Left colon (tissue), 2 donors: ENCODE measurements at regions not wholly inside any gene's neighbourhood (a gene's known extent, or its start where the extent isn't known, plus 50 kb on each side); places are given as distances from the start of the nearest gene placed in this dataset.
"Not testable (repeated sequence)": the region's sequence is repeated elsewhere in the genome, so short reads cannot be mapped to it uniquely, and the experiment has no call there.

Experiments
- ATAC-seq: fragments of 200-7000 bp; cut with Tn5 transposase; one replicate; pipeline ENCODE4 v1.9.1; 2020; ENCODE audit warnings: mild to moderate bottlenecking, moderate library complexity
- DNase-seq, 2 donors: peaks; one replicate each; pipeline ENCODE4 v3.0.0-alpha.2; 2020
- intact Hi-C, 2 donors: fragments of 100-400 bp; cut with DNase I in 1 of 2; cut with micrococcal nuclease in 1 of 2; formaldehyde crosslinking; loops; one replicate each; pipeline versions ENCODE4 v1.11.2 to v1.14.0; 2022; cut with DNase I, micrococcal nuclease
- donor health status: DM: no; HTN: no; CAD: no.
- donor health status: DM: yes; HTN: yes; CAD: no.

DNA sequence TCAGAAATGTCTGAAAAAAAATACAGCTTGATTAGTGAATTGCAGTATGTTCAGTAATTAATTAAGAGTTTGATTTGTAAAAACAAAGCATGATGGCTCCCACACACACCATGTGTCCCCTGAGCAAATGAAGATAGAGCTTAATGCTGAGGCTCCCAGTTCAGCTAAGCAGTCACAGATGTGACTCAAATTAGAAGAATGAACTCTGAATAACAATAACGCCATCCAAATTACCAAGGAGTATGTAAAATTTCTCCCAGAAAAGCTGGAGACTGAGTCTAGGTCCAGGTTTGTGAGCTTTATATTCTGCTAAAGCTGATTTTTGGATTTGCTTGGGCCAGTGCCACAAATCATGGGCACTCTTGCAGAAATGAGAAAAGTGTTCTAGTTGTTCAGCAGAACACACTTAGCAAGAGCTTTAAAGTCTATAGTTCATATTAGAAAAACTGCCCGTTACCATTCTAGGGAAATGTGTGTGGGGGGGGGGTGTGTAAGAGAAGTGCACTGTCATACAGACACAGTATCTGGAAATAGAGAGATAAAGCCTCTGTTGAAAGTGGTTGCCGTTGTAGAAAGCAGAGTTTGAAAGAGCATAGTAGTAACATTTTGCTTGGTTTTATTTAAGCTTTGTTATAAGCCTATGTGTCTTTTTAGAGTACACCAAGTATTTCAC, 253.1 kb downstream of the BCAT1 start:
- no peak for DNase-seq
- intact Hi-C loops, result no loop called here
- ATAC-seq, result no peak

DNA sequence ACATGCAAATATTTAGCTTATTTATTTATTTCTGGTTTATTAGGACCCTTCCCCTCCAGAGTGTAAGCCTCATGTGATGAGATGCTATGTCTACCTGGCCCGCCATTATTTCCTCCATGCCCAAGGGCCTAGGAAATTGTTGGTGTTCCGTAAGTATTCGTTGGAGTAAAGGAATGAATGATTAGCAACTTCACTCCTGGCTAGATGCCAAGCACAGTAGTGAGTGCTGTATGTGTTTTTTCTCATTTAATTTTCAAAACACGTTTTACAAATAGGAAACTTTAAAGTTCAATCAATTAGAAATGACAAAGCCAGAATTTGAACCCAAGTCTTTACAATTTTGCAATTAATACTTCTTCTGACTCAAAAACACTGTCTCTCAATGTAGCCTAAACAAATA, 253.8 kb downstream of the BCAT1 start:
- intact Hi-C loops, result no loop called here
- DNase-seq (no peak), ATAC-seq (no peak)

DNA sequence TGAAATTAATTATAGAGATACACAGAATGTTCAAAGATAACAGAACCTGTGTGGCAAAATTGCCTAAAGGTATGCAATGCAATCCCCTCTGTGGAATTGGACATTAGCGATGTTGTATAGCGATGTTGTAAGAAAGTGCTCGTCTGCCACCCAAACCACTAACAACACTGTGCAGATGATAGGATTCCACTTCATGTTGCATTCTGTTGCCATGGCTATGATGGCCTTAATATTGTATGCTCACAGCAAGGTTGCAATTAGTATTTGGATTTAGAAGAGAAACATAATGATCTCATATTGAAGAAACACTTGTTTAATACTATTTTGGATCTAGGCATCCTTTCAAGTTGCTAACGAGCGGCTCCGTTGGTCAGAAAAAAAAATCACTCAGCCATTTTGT, 260.3 kb downstream of the BCAT1 start:
- ATAC-seq (no peak), DNase-seq (no peak)
- intact Hi-C loops, result no loop called here

DNA sequence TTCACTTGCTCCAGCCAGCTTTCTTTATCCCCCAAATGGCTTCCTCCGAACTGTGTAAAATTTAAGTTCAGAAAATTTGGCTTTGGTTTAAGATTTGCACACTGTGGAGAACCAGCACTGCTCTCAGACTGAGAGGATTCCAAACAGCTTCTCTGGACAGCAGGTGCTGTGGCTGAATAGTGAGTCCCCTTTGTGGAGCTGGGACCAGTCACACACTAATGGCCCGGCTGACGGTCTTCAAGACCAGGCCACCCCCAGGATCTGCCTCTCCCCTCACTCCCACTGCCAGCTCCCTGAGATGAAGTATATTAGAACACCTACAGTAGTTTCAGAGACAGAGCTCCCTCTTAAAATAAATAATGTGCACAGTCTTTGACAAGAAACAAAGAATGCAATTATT, 267.3 kb downstream of the BCAT1 start:
- intact Hi-C loops, result no loop called here
- no peak for ATAC-seq
- no peak for DNase-seq

DNA sequence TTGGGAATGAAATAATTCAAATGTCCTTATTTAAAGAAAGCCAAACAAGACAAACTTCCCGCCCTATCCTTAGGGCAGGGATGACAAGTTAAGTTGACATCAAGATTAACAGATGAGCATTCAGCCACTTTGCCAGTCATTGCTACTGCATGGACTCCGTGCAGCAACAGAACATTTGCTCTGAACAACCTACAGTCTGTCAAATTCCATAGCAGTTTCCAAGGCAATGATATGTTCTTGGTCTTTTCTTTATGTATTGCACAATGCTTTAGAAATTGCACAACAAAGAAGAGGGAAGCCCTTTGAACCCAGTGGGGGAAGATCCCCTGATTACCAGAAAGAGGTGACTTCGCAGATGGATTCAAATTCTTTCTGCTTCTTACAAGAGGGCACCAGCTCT, 269.8 kb downstream of the BCAT1 start:
- ATAC-seq (no peak), DNase-seq (no peak)
- intact Hi-C loops, result no loop called here

DNA sequence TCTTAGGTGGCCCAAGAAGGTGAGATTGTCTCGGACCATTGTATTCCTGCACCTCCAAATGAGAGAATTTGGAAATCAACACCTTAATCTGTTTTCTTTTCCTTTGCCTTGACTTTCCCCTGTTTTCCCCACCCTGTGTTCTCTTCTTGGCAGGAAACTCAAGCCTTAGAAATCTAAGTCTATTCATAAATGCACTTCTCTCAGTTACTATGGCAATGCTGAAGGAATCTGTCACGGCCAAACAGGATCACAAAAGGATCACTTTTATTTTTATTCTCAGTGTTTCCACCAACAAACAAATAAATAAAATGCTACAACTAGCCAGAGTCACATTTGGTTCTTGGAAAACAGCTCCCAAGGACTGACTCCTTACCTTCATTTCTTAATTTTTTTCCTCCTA, 270.5 kb downstream of the BCAT1 start:
- DNase-seq (no peak), ATAC-seq (no peak)
- intact Hi-C loops, result no loop called here

DNA sequence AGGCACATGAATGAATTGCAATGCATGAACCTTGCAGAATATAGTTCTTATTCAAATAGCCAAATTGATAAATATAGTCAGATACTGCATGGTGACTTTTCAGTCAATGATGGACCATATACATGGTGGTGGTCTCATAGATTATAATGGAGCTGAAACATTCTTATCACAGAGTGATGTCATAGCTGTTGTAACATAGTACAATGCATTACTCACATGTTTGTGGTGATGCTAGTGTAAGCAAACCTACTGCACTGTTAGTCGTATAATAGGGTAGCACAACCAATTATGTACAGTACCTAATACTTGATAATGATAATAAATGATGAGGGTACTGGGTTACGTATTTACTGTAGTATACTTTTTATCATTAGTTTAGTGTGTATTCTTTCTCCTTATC, 280.3 kb downstream of the BCAT1 start:
- DNase-seq (no peak), ATAC-seq (no peak)
- intact Hi-C loops, result no loop called here

DNA sequence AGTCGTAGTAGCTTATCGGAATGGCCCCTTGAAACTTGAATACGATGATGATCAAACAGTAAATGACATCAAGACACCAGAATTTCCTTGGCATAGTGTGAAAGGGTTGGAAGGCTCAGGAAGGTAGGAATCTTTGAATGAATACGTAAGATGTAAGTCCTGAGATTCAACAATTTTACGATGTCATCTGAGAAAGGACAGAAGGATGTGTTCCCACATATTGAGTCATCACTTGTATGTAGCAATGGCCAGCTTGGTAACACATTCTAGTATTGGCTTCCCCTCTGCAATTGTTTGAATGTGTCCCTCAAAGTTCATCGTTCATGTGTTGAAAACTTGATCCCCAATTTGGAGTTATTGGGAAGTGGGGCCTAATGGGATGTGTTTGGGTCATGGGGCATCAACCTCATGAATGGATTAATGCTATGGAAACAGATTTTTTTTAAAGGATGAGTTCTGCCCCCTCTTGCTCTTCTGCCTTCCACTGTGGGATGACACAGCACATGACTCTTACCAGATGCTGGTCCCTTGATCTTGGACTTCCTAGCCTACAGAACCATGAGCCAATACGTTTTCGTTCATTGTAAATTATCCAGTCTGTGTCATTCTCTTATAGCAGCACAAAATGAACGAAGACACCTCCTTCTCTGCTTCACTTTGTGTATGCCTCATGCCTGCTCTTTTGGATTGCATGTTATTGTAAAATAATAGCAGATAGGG, 284.6 kb downstream of the BCAT1 start:
- ATAC-seq (no peak), DNase-seq (no peak)
- intact Hi-C loops, result no loop called here

DNA sequence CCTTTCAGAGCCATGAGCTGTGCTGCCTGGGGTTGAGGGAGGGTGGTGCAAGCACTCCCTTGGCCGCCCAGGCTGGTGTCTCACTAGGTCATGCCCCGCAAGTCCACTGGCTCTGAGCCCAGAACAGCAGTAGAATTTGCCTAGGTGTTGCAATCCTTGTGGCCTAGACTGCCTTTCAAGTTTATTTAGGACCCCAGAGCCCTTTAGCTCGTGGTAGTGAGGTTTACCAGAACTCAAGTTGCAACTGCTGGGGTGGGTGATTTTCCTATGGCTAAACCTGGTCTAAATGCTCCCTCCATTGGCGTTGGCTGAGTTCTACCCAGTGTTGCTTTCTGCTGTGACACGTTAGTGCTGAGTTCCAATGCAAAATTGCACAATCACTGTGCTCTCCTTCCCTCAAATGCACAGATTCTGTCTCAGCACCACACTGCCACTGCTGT, 287.2 kb downstream of the BCAT1 start:
- ATAC-seq, result no peak
- DNase-seq, result no peak
- intact Hi-C loops, result no loop called here

DNA sequence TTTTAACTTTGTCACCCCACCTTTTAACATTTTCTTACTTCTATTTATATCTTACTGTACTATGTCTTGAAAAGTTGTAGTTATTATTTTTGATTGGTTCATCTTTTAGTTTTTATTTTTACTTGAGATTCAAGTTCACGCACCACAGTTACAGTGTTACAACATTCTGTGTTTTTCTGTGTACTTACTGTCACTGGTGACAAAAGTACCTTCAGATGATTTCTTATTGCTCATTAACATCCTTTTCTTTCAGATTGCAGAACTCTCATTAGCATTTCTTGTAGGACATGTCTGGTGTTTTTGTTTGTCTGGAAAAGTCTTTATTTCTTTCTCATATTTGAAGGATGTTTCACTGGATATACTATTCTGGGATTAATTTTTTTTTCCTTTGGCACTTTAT, 289.9 kb downstream of the BCAT1 start:
- intact Hi-C loops, result no loop called here
- DNase-seq, result no peak
- ATAC-seq, result no peak

DNA sequence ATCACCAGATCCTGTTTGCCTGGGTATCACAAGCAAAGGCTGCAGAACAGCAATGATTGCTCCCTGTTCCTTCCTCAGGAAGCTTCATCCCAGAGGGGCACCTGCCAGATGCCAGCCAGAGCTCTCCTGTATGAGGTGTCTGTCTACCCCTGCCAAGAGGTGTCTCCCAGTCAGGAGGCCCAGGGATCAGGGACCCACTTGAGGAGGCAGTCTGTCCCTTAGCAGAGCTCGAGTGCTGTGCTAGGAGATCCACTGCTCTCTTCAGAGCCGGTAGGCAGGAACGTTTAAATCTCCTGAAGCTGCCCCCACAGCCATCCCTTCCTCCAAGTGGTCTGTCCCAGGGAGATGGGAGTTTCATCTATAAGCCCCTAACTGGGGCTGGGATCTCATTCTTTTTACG, 294.6 kb downstream of the BCAT1 start:
- intact Hi-C loops, DNase-seq, ATAC-seq: not testable (repeated sequence)

DNA sequence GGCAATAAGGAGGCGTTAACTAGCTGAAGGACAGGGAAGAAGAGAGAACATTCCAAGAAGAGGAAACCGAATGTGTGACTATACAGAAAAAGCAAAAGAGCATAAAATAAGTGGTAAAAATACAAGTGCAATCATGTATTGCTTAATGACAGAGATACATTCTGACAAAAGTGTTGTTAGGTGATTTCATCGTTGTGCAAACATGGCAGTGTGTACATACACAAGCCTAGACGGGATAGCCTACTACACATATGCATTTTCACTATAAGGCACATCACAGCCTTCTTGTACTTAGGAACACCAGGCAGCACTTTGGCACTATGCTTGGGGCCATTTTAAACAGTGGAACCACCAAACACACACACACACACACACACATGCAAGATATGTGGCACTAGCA, 299.3 kb downstream of the BCAT1 start:
- intact Hi-C loops, result no loop called here
- ATAC-seq (no peak), DNase-seq (no peak)

DNA sequence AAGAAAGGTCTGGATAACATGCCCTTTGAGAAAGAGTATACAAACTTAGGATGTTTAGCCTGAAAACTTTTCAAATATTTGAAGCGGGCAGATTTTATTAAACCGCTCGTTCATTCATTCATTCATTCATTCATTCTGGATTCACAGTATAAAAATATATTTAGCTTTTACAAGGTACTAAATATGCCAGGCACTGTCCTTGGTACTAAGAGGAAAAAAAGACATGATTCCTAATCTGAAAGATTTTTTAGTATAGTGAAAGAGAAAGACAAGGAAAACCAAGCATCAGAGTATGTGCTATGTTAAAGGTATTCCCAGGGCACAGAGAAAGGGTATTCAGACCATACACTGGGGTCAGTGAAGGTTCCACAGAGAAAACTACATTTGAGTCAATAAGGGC, 299.7 kb downstream of the BCAT1 start:
- intact Hi-C loops, result no loop called here
- no peak for DNase-seq
- no peak for ATAC-seq

DNA sequence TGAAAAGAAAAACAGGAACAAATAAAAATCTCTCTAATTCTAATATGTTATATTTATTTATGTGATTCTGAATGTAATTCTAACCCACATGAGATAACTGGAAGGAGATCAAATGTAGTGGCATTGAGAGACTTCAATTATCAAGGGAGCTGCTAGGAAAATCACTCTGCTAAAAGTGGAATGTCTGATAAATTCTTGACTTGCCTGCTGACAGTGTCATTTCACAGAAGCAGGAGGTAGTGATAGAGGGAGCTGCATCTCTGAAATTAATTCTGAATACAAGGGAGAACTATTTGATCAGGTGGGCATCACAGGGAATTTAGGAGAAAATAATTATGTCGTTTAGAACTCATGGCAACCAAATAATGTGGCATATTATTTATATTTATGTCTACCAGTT, 303.6 kb downstream of the BCAT1 start:
- intact Hi-C loops, result no loop called here
- no peak for DNase-seq
- ATAC-seq, result no peak

DNA sequence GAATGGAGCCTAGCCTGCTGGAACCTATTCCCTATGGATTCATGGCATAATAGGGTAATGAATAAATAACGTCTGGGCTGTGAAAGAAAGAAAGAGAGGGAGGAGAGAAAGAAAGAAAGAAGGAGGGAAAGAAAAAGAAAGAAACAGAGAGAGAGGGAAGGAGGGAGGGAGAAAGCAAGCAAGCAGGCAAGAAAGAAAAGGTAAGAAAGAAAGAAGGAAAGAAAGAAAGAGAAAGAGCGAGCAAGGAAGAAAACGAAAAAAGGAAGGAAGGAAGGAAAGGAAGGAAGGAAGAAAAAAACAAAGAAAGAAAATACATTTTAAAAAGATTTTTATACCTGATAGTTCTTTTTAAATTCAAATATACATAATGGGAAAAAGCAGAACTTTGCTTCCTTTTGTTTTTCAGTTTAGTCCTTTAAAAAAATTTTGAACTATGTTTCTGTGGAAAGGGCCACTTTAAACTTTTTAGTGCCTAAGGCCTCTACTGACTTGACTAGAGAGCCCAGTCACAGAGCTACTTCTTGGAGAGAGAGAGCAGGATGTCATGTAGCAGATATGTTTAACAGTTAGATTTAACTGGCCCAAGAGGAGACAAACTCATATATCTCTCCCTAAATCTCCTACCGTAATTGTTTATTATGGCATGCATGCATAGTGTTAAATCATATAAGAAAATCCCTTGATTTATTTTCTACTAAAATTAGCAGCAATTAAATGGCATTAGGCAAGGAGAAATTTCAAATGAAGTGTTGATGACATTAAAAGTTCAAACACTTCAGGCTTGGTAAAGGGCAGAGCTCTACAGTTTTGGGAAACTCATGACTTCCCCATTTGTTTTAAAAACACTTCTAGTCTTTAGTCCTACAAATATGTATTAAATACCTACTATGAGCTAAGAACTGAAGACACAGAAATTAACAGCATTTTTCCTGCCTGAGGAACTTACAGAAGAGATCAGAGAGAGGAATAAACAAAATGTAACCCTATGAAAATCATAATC, 305.5 kb downstream of the BCAT1 start:
- intact Hi-C loops, result no loop called here
- DNase-seq (no peak), ATAC-seq (no peak)

DNA sequence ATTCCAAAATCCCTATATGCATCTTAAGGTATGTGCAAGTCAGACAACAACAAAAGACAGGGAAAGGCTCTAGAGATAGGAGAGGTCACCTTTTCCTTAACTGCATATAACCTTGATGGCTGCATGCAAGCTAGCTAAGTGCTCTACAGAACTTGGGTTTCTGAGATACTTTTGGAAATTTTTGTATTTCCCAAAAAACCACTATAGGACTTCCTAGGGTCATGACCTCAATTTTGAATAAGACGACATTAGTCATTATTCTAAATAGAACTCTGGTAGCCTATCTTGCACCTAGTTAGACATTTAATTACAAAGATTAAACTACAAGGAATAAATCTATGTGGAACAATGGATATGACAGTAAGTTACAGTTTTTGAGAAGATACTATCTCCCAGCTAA, 309.3 kb downstream of the BCAT1 start:
- no peak for DNase-seq
- intact Hi-C loops, result no loop called here
- no peak for ATAC-seq

DNA sequence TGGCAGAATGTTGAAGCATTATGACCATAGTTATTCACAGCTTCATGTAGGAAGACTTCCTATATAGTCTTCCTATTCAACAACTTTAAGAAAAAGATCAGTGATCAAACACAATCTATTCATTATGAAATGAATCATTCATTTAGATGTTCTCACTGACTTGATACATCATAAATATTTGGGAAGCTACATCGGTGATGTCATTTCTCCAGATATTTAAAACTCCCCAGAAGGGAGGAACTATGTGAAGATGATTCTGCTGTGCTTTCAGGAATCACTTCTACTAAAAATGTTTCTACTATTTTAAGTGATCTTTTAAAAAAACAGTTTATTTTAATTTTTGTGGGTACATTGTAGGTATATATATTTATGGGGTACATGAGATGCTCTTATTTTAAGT, 316.4 kb downstream of the BCAT1 start:
- no peak for DNase-seq
- ATAC-seq, result no peak

DNA sequence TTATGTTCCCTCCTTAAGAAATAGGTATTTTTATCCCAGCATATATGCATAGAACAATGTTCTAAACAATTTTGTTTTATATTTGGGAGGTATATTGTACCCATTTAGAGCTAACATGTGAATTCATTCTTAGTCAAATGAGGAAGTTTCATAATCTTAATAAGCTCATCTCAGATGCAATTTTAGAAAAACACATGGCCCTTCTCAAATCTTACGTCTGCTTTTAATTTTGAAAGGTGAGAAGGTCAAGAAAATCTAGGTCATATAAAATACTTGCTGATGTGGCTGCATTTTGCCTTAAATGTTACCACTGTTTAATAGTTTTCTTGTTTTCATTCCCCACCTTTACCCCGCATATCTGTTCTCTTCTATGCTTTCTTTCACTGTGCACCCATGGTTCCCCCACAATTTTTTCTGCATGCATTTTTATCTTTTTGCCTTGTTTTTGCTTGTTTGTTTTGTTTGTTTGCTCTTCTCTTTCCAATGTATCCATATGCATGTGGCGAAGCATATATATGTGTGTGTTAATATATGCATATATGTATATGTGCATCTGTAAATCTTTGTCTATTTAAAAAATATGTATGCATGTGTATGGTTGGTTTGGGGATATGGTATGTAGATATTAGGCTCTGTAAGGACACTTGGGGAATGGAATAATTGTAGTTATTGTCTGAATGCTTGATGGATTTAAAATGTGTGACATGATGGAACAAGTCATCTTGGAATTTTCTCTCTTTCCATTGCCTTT, 317.1 kb downstream of the BCAT1 start:
- intact Hi-C loops, result no loop called here
- no peak for ATAC-seq
- DNase-seq, result no peak

More for the DNA sequence above, 316.4 kb downstream of the BCAT1 start:
- intact Hi-C loops, result no loop called here

DNA sequence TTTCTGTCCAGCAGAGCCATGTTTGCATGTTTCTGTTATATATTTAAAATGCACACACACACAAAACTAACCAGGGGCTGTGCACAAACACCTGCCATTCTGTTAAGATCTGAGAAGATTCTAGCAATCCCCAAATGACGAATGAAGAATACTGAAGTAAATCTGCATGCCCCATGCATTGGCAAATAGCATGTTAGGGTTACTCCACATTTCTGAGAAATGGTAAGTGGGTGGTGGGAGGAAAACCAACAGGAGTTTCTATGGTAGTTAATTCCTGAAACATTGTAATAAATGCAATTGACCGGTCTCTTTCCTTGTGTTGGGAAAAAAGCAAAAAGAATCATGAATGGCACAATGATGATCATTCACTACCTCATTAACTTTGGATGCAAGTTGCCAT, 318.0 kb downstream of the BCAT1 start:
- intact Hi-C loops, result no loop called here
- no peak for ATAC-seq
- no peak for DNase-seq
